K562 (cell line): ENCODE measurements at regions not wholly inside any gene's neighbourhood (a gene's known extent, or its start where the extent isn't known, plus 50 kb on each side); places are given as distances from the start of the nearest gene placed in this dataset.

Source experiments
- ATAC-seq: fragments of 200-7000 bp; cut with Tn5 transposase; 3 replicates; pipeline ENCODE4 v1.9.1; 2020; ENCODE audit warnings: moderate library complexity
- BruUV-seq: library from RNA; stranded (reverse); fragments of 400-500 nt; replicated peaks from 2 replicates; lab custom pipeline; 2021; lab: Mats Ljungman, UMichigan
- CTCF ChIA-PET: fragments of 300-600 bp; formaldehyde crosslinking; extraction: SDS; loops from one replicate; lab custom pipeline; 2021; ENCODE audit warnings: low intra/inter-chr PET ratio; lab: Yijun Ruan, JAX
- POLR2A ChIA-PET: fragments of 300-600, 350-650 bp; sonication (Branson Sonifier 250); formaldehyde crosslinking; extraction: SDS; loops from one replicate; lab custom pipeline; 2021; ENCODE audit warnings: antibody characterized with exemption, inconsistent platforms; lab: Yijun Ruan, JAX
- DNase-seq, 4 experiments: peaks; one replicate each; pipeline versions ENCODE4 v3.0.0 to v3.0.0-alpha.2; 2011 to 2018; ENCODE audit warnings: low spot score in 3 of 4, mixed read lengths in 3 of 4; ENCODE audit errors: extremely low read depth in 1 of 4
- FAIRE-seq: peaks from 2 replicates; lab custom pipeline; 2011; peaks lifted over from hg19 to GRCh38; lab: Jason Lieb, UNC
- H2AFZ ChIP-seq: 2 replicates; pipeline ENCODE4 v1.6.0; 2011; ENCODE audit warnings: low read depth, low read length, control low read depth, inconsistent platforms
- H3K27ac ChIP-seq: fragments of 200-600 bp; 3 replicates; pipeline ENCODE4 v1.8.0; 2011; ENCODE audit warnings: low read depth, mild to moderate bottlenecking, control low read depth, inconsistent platforms, low read length, moderate library complexity, mixed read lengths; ENCODE audit errors: extremely low read depth
- H3K27me3 ChIP-seq, 2 experiments: fragments of 300-600 bp in 1 of 2; 2 replicates in 1 of 2; 3 replicates in 1 of 2; pipeline versions ENCODE4 v1.6.0 to v1.8.0; 2011; ENCODE audit warnings: inconsistent platforms in 2 of 2, low read length in 2 of 2, mild to moderate bottlenecking in 1 of 2, mixed read lengths in 1 of 2, moderate library complexity in 1 of 2; ENCODE audit not compliant: control insufficient read depth in 2 of 2, insufficient read depth in 2 of 2
- H3K36me3 ChIP-seq: fragments of 300-600 bp; 3 replicates; pipeline ENCODE4 v1.8.0; 2011; ENCODE audit warnings: mild to moderate bottlenecking, low read length, inconsistent platforms; ENCODE audit not compliant: control insufficient read depth, insufficient read depth
- H3K4me1 ChIP-seq, 2 experiments: fragments of 200-600 bp in 1 of 2; replicated peaks in 1 of 2; 2 replicates in 1 of 2; 3 replicates in 1 of 2; pipeline versions ENCODE4 v1.5.1 to v1.8.0; 2011; ENCODE audit warnings: inconsistent platforms in 2 of 2, low read length in 2 of 2, mild to moderate bottlenecking in 1 of 2, mixed read lengths in 1 of 2, moderate library complexity in 1 of 2; ENCODE audit not compliant: control insufficient read depth in 2 of 2, insufficient read depth in 2 of 2
- H3K4me2 ChIP-seq: 2 replicates; pipeline ENCODE4 v1.6.1; 2011; ENCODE audit warnings: low read length, control low read depth, inconsistent platforms, mixed read lengths; ENCODE audit not compliant: insufficient read depth
- H3K4me3 ChIP-seq: fragments of 200-600 bp; sonication (generic), shearing (Covaris generic); 2 replicates; pipeline ENCODE4 v1.5.1; 2016; ENCODE audit warnings: control low read depth, inconsistent platforms
- H3K79me2 ChIP-seq: fragments of 200-600 bp; 3 replicates; pipeline ENCODE4 v1.8.0; 2011; ENCODE audit warnings: low read length, inconsistent platforms; ENCODE audit not compliant: control insufficient read depth, insufficient read depth
- H3K9ac ChIP-seq, 2 experiments: 2 replicates each; pipeline versions ENCODE4 v1.6.0 to v1.6.1; 2011; ENCODE audit warnings: low read depth in 2 of 2, low read length in 2 of 2, control low read depth in 1 of 2, inconsistent platforms in 1 of 2, mild to moderate bottlenecking in 1 of 2, mixed read lengths in 1 of 2; ENCODE audit not compliant: insufficient read depth in 1 of 2
- H3K9me1 ChIP-seq: one replicate; pipeline ENCODE4 v1.6.0; 2011; ENCODE audit warnings: inconsistent platforms, mild to moderate bottlenecking, low read length, moderate library complexity; ENCODE audit not compliant: control insufficient read depth, insufficient read depth
- H3K9me3 ChIP-seq: replicated peaks from 2 replicates; pipeline ENCODE4 v1.5.1; 2011; ENCODE audit warnings: low read depth, low read length, inconsistent platforms; ENCODE audit not compliant: control insufficient read depth, insufficient read depth
- H4K20me1 ChIP-seq: replicated peaks from 2 replicates; pipeline ENCODE4 v1.6.1; 2011; ENCODE audit warnings: low read length, inconsistent platforms, mixed read lengths; ENCODE audit not compliant: control insufficient read depth, insufficient read depth
- ID3 ChIP-seq, 2 experiments: fragments of 250-450 bp in 1 of 2; fragments of 450-650 bp in 1 of 2; sonication (Bioruptor Pico) in 1 of 2; IDR thresholded peaks; 2 replicates each; pipeline versions ENCODE4 v1.6.1 to v1.8.0; 2016 to 2021; ENCODE audit warnings: mild to moderate bottlenecking in 2 of 2, moderate library complexity in 2 of 2, missing compliant biosample characterization in 1 of 2, missing genetic modification characterization in 1 of 2
- MGA ChIP-seq: fragments of 450-650 bp; IDR thresholded peaks from 2 replicates; pipeline ENCODE4 v1.6.1; 2016; ENCODE audit warnings: mild to moderate bottlenecking, moderate library complexity
- RB1 ChIP-seq: fragments of 450-650 bp; IDR thresholded peaks from 2 replicates; pipeline ENCODE4 v1.6.1; 2017; ENCODE audit warnings: low read depth, mild to moderate bottlenecking
- RFX5 ChIP-seq: IDR thresholded peaks from 2 replicates; pipeline ENCODE4 v1.6.1; 2011; ENCODE audit warnings: low read depth, mild to moderate bottlenecking, improper control_type of control experiment, low read length
- TAF9B ChIP-seq: fragments of 450-650 bp; IDR thresholded peaks from 2 replicates; pipeline ENCODE4 v1.6.1; 2018; ENCODE audit warnings: mild to moderate bottlenecking; ENCODE audit not compliant: partially characterized antibody
- THAP12 ChIP-seq: fragments of 250-450 bp; sonication (Bioruptor Pico); IDR thresholded peaks from 2 replicates; pipeline ENCODE4 v1.9.0; 2021; ENCODE audit warnings: mild to moderate bottlenecking, inconsistent platforms
- TRIM24 ChIP-seq, 2 experiments: fragments of 450-650 bp; IDR thresholded peaks; 2 replicates each; pipeline ENCODE4 v1.6.1; 2016
- WHSC1 ChIP-seq: IDR thresholded peaks from one replicate; pipeline ENCODE4 v1.6.1; 2012; ENCODE audit warnings: low read length, control low read depth, inconsistent platforms
- WGBS: fragments of 100-300 bp; shearing (Covaris generic); methylation state at CpG from one replicate; pipeline ENCODE4 v1.1.6; 2016; ENCODE audit warnings: low coverage, mixed read lengths; ENCODE audit not compliant: insufficient coverage; ENCODE audit errors: missing lambda C conversion rate; 5-methylcytosine and 5-hydroxymethylcytosine counted together
- in situ Hi-C: fragments of 300-500 bp; cut with MboI; formaldehyde crosslinking; loops from 4 replicates; pipeline ENCODE4 v1.15.0; 2018; ENCODE audit warnings: inconsistent platforms, mixed read lengths
- intact Hi-C: fragments of 100-400 bp; cut with micrococcal nuclease; formaldehyde crosslinking; loops from 2 replicates; pipeline ENCODE4 v1.14.2; 2022

- H3K9ac ChIP-seq: no peak overlapping the region
- no peaks in the 10 kb centered on the region for H4K20me1 ChIP-seq
- H3K4me3 ChIP-seq: no peak overlapping the region
- H2AFZ ChIP-seq: no peak overlapping the region
- no TSS peak for BruUV-seq
- H3K27me3 ChIP-seq: no peaks in the 10 kb centered on the region
- ATAC-seq (no peak), DNase-seq (no peak), FAIRE-seq (no peak)
- in situ Hi-C loops: no loop called here
- H3K36me3 ChIP-seq: no peaks in the 10 kb centered on the region
- H3K27ac ChIP-seq: no peak overlapping the region
- H3K4me2 ChIP-seq: no peak overlapping the region
- H3K9me1 ChIP-seq: no peaks in the 10 kb centered on the region
- intact Hi-C loops: no loop called here
- 0% methylated on average over 4 of the region's 4 CpGs for WGBS
- POLR2A ChIA-PET: no interaction called here
- H3K79me2 ChIP-seq: no peaks in the 10 kb centered on the region
- no peaks in the 10 kb centered on the region; the same call in 1 of the 2 replicates for H3K9me3 ChIP-seq
- CTCF ChIA-PET: no interaction called here
- H3K4me1 ChIP-seq: no peaks in the 10 kb centered on the region
- no peak for TF ChIP-seq RFX5
- no peak for TF ChIP-seq THAP12 (CRISPR knock-in tag)
- no peak for TF ChIP-seq TAF9B
- TF ChIP-seq TRIM24 (IDR thresholded peaks at IDR 0.05): no peak
- TF ChIP-seq MGA: no peak
- TF ChIP-seq RB1: no peak
- no peak for TF ChIP-seq ID3 (CRISPR knock-in tag; IDR thresholded peaks at IDR 0.05)
- TF ChIP-seq ID3 (tag; IDR thresholded peaks at IDR 0.05): no peak
- no peak for TF ChIP-seq WHSC1
Measured at GRCh38 chr9:1738511-1739100, 276.5 kb upstream of the SMARCA2 start.
